ENCODE measurements at regions not wholly inside any gene's neighbourhood (a gene's known extent, or its start where the extent isn't known, plus 50 kb on each side); places are given as distances from the start of the nearest gene placed in this dataset.

GRCh38 chr7:51521694-51522312, 205.2 kb upstream of the COBL start:
- DNase-seq (no peak), ATAC-seq (ENCODE audit: low read depth) (no peak)
- H3K56ac ChIP-seq (ENCODE audit: extremely low read depth, insufficient read depth, low read length) = no peak overlapping the region
- H3K9me1 ChIP-seq (ENCODE audit: insufficient read depth, low read length) = no peaks in the 10 kb centered on the region
- no peak overlapping the region for H2BK20ac ChIP-seq (ENCODE audit: low read depth, low read length)
- no peak overlapping the region for H2AK5ac ChIP-seq (ENCODE audit: low read depth, low read length)
- no peak overlapping the region for H4K5ac ChIP-seq (ENCODE audit: low read depth, low read length)
- H3K18ac ChIP-seq (ENCODE audit: low read depth, low read length) = no peak overlapping the region
- H3K4me3 ChIP-seq (ENCODE audit: insufficient read depth, low read depth, low read length) = no peak overlapping the region
- no peak overlapping the region for H4K91ac ChIP-seq (ENCODE audit: insufficient read depth, low read depth, low read length)
- no peaks in the 10 kb centered on the region for H3K36me3 ChIP-seq (ENCODE audit: control insufficient read depth, insufficient read depth, low read length)
- BruUV-seq (replicated peaks) = no TSS peak
- H2BK120ac ChIP-seq (ENCODE audit: low read depth, low read length) = no peak overlapping the region
- H3K9me3 ChIP-seq (ENCODE audit: control insufficient read depth, insufficient read depth, low read length) = peaks cover 16% of the 10 kb centered on the region
- no peak overlapping the region for H3K14ac ChIP-seq (replicated peaks; ENCODE audit: low read depth, low read length)
- no peak overlapping the region for H3K4me2 ChIP-seq (ENCODE audit: low read depth, low read length)
- no peak overlapping the region for H2AFZ ChIP-seq (replicated peaks; ENCODE audit: low read length, poor library complexity)
- H4K20me1 ChIP-seq (ENCODE audit: insufficient read depth, low read length) = no peaks in the 10 kb centered on the region
- H3K79me1 ChIP-seq (ENCODE audit: low read depth in 1 of 2, low read length in 2 of 2) = no peaks in the 10 kb centered on the region
- 55% methylated on average over 4 of the region's 6 CpGs; no CpG with 5 or more reads in 1 of the 2 experiments for whole genome bisulfite sequencing, 2 experiments (ENCODE audit: extremely low coverage in 2 of 2, insufficient read length in 1 of 2)
- H3K4ac ChIP-seq (ENCODE audit: low read depth, low read length) = no peak overlapping the region
- no peak overlapping the region for H4K8ac ChIP-seq (ENCODE audit: low read depth in 2 of 2, low read length in 2 of 2)
- intact Hi-C loops (cut with micrococcal nuclease) = no loop called here
- no peak overlapping the region for H3K9ac ChIP-seq (ENCODE audit: low read depth, low read length)
- no peak overlapping the region for H2AK9ac ChIP-seq (replicated peaks; ENCODE audit: low read depth, low read length, poor library complexity)
- H3K27ac ChIP-seq (ENCODE audit: insufficient read depth, low read length) = no peak overlapping the region
- H2BK15ac ChIP-seq (ENCODE audit: low read depth, low read length) = no peak overlapping the region
- H3K4me1 ChIP-seq (ENCODE audit: control insufficient read depth, insufficient read depth, low read length) = no peaks in the 10 kb centered on the region
- CTCF ChIA-PET = no interaction called here
- H2BK5ac ChIP-seq (ENCODE audit: low read depth, low read length, poor library complexity, severe bottlenecking) = no peak overlapping the region
- POLR2A ChIA-PET (ENCODE audit: unreplicated experiment) = no interaction called here
- H3K23ac ChIP-seq (ENCODE audit: low read depth, low read length) = no peak overlapping the region
- TF ChIP-seq FOS (IDR thresholded peaks at IDR 0.05; ENCODE audit: low read depth, low read length) = no peak
- TF ChIP-seq CHD1 (IDR thresholded peaks at IDR 0.05; ENCODE audit: low read depth, low read length) = no peak
- TF ChIP-seq POLR2A (IDR thresholded peaks at IDR 0.05; ENCODE audit: low read depth, low read length) = no peak
- no peak for TF ChIP-seq RFX5 (IDR thresholded peaks at IDR 0.05; ENCODE audit: low read depth, low read length)
- no peak for TF ChIP-seq USF2 (IDR thresholded peaks at IDR 0.05; ENCODE audit: low read depth, low read length)
- no peak for TF ChIP-seq MAFK (IDR thresholded peaks at IDR 0.05; ENCODE audit: low read depth, low read length)
- no peak for TF ChIP-seq ELK1 (IDR thresholded peaks at IDR 0.05; ENCODE audit: borderline replicate concordance, low read depth, low read length)
- TF ChIP-seq MXI1 (IDR thresholded peaks at IDR 0.05; ENCODE audit: borderline replicate concordance, low read depth, low read length) = no peak
- TF ChIP-seq RCOR1 (IDR thresholded peaks at IDR 0.05; ENCODE audit: insufficient replicate concordance, low read length) = no peak
- TF ChIP-seq CTCF (conservative IDR thresholded peaks at IDR 0.05; ENCODE audit: low read depth, low read length) = no peak
- no peak for TF ChIP-seq RAD21 (IDR thresholded peaks at IDR 0.05; ENCODE audit: low read length)
- no peak for TF ChIP-seq MAZ (IDR thresholded peaks at IDR 0.05; ENCODE audit: borderline replicate concordance, low read depth, low read length)
- TF ChIP-seq BHLHE40 (IDR thresholded peaks at IDR 0.05; ENCODE audit: low read depth, low read length) = no peak
- no peak for TF ChIP-seq NFE2L2 (IDR thresholded peaks at IDR 0.05; ENCODE audit: low read depth, low read length)
- no peak for TF ChIP-seq CEBPB (IDR thresholded peaks at IDR 0.05; ENCODE audit: low read depth, low read length)
- TF ChIP-seq SMC3 (IDR thresholded peaks at IDR 0.05; ENCODE audit: low read depth, low read length) = no peak
- dilution Hi-C loops (cut with HindIII; ENCODE audit: low sequenced_read_pairs, unreplicated experiment) = no loop called here
- H3K27me3 ChIP-seq (ENCODE audit: control insufficient read depth, insufficient read depth, low read length) = no peaks in the 10 kb centered on the region
- in situ Hi-C loops (cut with MboI; ENCODE audit: low sequenced_read_pairs) = no loop called here
